ENCODE measurements at regions not wholly inside any gene's neighbourhood (a gene's known extent, or its start where the extent isn't known, plus 50 kb on each side); places are given as distances from the start of the nearest gene placed in this dataset.
A peak's percentile ranks its signal among the peaks of the same experiment; 100 is the strongest.

DNA sequence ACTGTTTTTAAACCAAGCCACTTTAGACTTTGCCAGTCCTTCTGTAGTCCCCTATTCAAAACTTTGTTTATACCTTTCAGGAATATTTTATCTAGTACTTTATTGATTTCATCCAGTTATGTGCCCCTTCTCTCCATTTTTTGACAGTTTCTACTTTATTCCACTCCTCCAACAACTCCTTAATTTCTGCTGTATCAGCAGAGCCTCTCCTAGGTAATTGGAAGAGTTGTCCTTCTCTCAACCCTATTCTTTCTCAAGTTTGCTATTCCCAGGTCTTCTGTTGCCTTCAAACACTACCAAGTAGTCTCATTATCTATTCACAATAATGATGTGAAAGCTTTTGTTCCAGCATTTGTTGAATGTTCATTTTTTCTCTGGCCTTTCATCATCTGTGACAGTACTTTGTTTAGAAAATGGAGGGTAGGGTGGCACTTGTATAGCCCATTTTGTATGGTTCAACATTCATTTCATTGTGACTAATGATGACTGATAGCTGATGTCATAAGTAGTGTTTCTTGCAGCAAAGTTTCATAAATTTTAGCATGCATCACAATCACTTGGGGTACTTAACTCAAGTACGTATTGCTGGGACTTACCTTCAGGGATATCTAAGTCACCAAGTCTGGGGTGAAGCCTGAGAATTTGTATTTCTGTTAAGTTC lies 204.4 kb upstream of the DMRT1 start:
- DNase-seq (ENCODE audit: low spot score, unreplicated experiment) = no peak
- Mint-ChIP-seq H3K27me3 (no peaks in the 10 kb centered on the region), H3K9me3 (ENCODE audit: low read depth) (peaks cover 6% of the 10 kb centered on the region), H3K36me3 (ENCODE audit: insufficient read depth) (peaks cover 17% of the 10 kb centered on the region), H3K4me3 (ENCODE audit: low read depth) (no peak overlapping the region), H3K4me1 (ENCODE audit: low read depth) (peaks cover 4% of the 10 kb centered on the region), H3K27ac (no peak overlapping the region)
- TF ChIP-seq, protein P1, sequence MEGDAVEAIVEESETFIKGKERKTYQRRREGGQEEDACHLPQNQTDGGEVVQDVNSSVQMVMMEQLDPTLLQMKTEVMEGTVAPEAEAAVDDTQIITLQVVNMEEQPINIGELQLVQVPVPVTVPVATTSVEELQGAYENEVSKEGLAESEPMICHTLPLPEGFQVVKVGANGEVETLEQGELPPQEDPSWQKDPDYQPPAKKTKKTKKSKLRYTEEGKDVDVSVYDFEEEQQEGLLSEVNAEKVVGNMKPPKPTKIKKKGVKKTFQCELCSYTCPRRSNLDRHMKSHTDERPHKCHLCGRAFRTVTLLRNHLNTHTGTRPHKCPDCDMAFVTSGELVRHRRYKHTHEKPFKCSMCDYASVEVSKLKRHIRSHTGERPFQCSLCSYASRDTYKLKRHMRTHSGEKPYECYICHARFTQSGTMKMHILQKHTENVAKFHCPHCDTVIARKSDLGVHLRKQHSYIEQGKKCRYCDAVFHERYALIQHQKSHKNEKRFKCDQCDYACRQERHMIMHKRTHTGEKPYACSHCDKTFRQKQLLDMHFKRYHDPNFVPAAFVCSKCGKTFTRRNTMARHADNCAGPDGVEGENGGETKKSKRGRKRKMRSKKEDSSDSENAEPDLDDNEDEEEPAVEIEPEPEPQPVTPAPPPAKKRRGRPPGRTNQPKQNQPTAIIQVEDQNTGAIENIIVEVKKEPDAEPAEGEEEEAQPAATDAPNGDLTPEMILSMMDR (IDR thresholded peaks at IDR 0.05; ENCODE audit: unreplicated experiment) = no peak

DNA sequence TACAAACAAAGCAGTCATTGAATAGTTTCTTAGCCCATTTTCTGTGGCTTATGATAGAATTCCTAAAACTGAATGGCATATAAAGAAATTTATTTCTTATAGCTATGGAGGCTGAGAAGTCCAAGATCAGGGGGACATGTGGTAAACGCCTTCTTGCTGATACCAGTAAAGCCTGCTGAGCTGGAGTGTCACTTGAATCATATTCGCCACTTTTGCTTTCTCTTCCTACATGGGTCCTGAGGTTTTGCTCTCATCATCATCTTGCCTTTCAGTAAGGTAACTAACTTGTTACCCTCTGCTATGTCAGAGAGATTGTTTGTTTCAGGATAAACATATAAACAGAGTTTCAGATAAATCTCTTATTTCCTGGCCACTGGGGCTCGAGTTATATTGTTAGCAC lies 203.3 kb upstream of the DMRT1 start:
- peaks cover 13% of the 10 kb centered on the region for H3K36me3 Mint-ChIP-seq (ENCODE audit: insufficient read depth)
- TF ChIP-seq, protein P1 (IDR thresholded peaks at IDR 0.05; ENCODE audit: unreplicated experiment) = no peak
- H3K4me1 Mint-ChIP-seq (ENCODE audit: low read depth) = peaks cover 7% of the 10 kb centered on the region
- H3K27me3 Mint-ChIP-seq = no peaks in the 10 kb centered on the region
- H3K4me3 Mint-ChIP-seq (ENCODE audit: low read depth) = no peak overlapping the region
- peaks cover 6% of the 10 kb centered on the region for H3K9me3 Mint-ChIP-seq (ENCODE audit: low read depth)
- DNase-seq (ENCODE audit: low spot score, unreplicated experiment) = no peak
- H3K27ac Mint-ChIP-seq = no peak overlapping the region

DNA sequence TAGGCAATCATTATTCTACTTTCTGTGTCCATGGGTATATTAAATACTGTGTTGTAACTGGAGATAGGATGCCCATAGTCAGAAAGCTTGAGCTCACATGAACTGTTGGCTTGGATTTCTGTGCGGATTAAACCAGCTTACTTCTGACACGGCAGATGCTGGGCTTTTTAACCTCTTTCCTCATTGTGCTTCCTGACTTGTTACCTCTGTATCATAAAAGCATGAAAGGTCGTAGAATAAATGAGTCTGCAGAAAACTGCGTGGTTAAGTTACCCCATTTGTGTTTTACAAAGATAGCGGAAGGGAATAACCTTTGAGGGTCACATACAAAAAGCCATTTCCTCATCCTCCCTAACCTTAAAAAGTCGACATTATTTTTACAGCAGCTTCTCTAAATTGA lies 199.5 kb upstream of the DMRT1 start:
- no peak for DNase-seq (ENCODE audit: low spot score, unreplicated experiment)
- peaks cover under 1% of the 10 kb centered on the region for H3K36me3 Mint-ChIP-seq (ENCODE audit: insufficient read depth)
- peaks cover 7% of the 10 kb centered on the region for H3K4me1 Mint-ChIP-seq (ENCODE audit: low read depth)
- no peak overlapping the region for H3K4me3 Mint-ChIP-seq (ENCODE audit: low read depth)
- H3K27ac Mint-ChIP-seq = peak overlapping the region; percentile 20
- no peaks in the 10 kb centered on the region for H3K9me3 Mint-ChIP-seq (ENCODE audit: low read depth)
- TF ChIP-seq, protein P1 (IDR thresholded peaks at IDR 0.05; ENCODE audit: unreplicated experiment) = no peak
- no peaks in the 10 kb centered on the region for H3K27me3 Mint-ChIP-seq

DNA sequence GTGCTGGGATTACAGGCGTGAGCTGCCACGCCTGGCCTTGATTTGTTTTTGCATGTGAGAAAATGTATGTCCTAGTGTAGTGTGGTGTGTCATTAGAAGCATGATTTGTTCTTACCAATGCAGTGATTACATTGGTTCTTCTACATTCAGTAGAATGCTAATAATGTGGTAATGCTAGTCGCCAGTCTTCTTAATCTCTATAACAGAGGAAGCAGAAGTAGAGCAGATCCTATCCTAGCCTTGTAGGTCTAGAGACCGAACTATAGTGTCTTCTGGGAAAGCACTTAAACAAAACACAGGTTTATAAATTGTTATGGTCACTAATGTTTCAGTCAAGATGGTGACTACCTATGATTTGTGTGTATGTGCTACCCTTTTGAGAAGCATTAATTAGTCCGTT lies 197.5 kb upstream of the DMRT1 start:
- Mint-ChIP-seq H3K4me3 (ENCODE audit: low read depth) (no peak overlapping the region), H3K9me3 (ENCODE audit: low read depth) (no peaks in the 10 kb centered on the region), H3K36me3 (ENCODE audit: insufficient read depth) (no peaks in the 10 kb centered on the region), H3K4me1 (ENCODE audit: low read depth) (peaks cover 7% of the 10 kb centered on the region), H3K27me3 (no peaks in the 10 kb centered on the region), H3K27ac (peak overlapping the region; percentile 49)
- no peak for DNase-seq (ENCODE audit: low spot score, unreplicated experiment)
- TF ChIP-seq, protein P1 (IDR thresholded peaks at IDR 0.05; ENCODE audit: unreplicated experiment) = no peak

DNA sequence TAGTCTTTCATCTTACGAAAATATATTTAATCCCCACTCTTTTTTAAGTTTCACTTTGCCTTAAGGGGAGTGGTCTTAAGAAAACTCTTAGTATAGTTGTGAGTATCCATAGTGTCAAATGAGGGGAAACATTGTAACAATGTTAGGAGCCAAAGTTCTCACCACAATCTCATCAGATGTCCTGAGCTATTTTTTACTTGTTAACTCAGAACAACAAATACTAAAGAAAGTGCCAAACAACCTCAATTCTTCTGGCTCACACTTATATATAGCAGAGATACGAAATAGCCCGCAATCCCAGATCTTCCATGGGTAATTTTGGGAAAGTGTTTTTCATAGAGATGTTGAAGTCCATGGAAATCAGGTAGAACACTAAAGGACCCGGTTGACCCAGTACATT lies 194.0 kb upstream of the DMRT1 start:
- TF ChIP-seq, protein P1 (IDR thresholded peaks at IDR 0.05; ENCODE audit: unreplicated experiment) = no peak
- no peak overlapping the region for H3K27ac Mint-ChIP-seq
- no peak for DNase-seq (ENCODE audit: low spot score, unreplicated experiment)
- H3K4me1 Mint-ChIP-seq (ENCODE audit: low read depth) = peaks cover 4% of the 10 kb centered on the region
- H3K4me3 Mint-ChIP-seq (ENCODE audit: low read depth) = no peak overlapping the region
- H3K27me3 Mint-ChIP-seq = no peaks in the 10 kb centered on the region
- H3K9me3 Mint-ChIP-seq (ENCODE audit: low read depth) = no peaks in the 10 kb centered on the region
- no peaks in the 10 kb centered on the region for H3K36me3 Mint-ChIP-seq (ENCODE audit: insufficient read depth)
